ENCODE measurements at regions not wholly inside any gene's neighbourhood (a gene's known extent, or its start where the extent isn't known, plus 50 kb on each side); places are given as distances from the start of the nearest gene placed in this dataset.
"Not testable (repeated sequence)": the region's sequence is repeated elsewhere in the genome, so short reads cannot be mapped to it uniquely, and the experiment has no call there.

DNA sequence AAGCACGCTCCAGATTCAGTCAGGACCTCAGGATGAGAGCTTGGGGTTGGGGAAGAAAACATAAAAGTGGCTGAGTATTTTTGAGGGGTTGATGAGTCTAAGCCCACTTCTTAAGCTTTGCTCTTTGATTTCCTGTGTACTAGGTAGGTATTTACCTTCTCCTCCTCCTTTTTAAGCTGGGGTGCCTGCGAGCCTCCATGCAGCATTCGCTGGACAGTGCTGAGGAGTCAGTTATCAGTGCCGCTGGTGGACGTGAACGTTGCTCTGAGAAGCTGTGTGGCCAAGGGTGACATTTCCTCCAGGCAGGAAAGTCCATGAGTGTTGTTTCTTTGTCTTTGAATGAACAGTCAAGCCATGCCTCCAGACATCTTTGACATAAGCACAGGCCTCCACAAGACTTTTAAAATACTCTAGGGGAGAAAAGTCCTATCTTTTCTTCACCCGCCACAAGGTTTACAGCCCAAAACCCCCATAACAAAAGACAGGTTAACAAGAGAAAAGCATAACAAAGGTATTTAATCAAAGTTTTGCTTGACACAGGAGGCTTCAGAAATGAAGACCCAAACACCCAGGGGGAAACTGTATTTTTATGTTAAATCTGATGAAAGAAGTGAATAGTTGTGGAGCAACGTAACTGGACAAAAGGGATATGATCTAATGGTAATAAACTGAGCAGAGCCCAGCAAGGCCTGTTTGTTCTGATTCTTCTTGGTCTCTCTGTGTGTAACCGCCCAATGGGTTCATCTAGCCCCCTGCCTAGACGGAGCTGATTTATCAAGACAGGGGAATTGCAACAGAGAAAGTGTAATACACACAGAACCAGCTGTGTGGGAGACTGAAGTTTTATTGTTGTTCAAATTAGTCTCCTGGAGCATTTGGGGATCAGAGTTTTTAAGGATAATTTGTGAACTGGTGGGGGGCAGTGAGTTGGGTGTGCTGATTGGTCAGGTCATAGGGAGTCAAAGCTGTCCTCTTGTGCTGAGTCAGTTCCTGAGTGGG, 217.9 kb downstream of the SPATA31A1 start:
- TF ChIP-seq, protein P1, sequence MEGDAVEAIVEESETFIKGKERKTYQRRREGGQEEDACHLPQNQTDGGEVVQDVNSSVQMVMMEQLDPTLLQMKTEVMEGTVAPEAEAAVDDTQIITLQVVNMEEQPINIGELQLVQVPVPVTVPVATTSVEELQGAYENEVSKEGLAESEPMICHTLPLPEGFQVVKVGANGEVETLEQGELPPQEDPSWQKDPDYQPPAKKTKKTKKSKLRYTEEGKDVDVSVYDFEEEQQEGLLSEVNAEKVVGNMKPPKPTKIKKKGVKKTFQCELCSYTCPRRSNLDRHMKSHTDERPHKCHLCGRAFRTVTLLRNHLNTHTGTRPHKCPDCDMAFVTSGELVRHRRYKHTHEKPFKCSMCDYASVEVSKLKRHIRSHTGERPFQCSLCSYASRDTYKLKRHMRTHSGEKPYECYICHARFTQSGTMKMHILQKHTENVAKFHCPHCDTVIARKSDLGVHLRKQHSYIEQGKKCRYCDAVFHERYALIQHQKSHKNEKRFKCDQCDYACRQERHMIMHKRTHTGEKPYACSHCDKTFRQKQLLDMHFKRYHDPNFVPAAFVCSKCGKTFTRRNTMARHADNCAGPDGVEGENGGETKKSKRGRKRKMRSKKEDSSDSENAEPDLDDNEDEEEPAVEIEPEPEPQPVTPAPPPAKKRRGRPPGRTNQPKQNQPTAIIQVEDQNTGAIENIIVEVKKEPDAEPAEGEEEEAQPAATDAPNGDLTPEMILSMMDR (IDR thresholded peaks at IDR 0.05; ENCODE audit: poor library complexity) = not testable (repeated sequence)
- not testable (repeated sequence) for TF ChIP-seq EZH2 (IDR thresholded peaks at IDR 0.05; ENCODE audit: borderline replicate concordance)
